ENCODE measurements at regions not wholly inside any gene's neighbourhood (a gene's known extent, or its start where the extent isn't known, plus 50 kb on each side); places are given as distances from the start of the nearest gene placed in this dataset.
"Not testable (repeated sequence)": the region's sequence is repeated elsewhere in the genome, so short reads cannot be mapped to it uniquely, and the experiment has no call there.

DNA sequence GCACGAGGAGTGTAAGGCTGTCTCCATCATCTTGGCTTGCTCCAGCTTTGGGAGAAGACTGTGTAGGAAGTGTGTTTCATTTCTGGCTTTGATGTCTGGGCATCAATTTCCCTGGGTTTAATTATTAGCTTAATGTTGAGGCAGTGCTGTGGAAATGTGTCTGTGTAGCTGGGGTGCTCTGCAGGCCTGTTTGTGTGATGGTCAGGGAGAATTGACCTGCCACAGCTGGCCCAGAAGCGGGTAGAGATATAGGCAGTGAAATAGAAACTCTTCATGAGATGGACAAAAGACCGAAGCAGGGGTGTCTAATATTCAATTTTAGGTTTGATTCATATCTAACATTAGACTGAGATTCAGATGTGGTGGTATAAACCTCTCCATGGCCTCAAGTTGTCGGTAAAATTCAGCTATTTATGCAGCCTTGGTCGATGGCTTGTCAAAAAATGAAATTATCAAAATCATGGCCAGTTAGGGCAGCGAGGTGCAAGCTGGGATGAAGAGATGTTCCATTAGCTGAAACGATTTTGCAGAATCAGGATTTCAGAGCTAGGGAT, 95.3 kb upstream of the SNX9 start:
- no peak for DNase-seq

DNA sequence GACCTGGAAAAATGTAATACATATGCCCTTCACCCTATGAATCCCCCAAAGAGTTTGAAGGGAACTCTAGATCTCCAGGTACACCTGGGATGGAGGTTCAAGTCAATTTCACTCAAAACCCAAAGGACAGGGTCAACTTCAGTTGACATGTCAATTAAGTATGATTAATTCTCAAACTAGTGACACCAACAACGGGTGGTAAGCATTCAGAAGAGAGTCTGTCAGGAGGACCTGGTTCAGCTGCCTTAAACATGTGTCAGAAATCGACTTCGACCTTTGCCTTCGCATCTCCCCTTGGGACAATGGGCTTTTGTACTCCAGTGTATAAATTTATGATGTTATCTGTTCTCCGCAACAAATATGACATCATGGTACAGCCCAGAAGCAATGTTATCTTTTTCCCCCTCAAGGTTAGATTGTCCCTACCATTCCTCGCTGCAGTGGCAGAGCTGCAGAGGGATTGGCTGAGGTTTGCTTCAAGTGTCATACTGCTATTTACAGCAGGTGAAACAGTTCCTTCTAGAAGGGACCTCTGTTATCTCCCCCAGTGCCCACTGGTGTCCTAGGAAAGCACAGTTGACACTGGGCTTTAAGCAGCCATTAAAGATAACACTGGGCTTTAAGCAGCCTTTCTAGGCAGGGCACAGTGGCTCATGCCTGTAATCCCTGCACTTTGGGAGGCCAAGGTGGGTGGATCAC, 94.7 kb upstream of the SNX9 start:
- DNase-seq = no peak

DNA sequence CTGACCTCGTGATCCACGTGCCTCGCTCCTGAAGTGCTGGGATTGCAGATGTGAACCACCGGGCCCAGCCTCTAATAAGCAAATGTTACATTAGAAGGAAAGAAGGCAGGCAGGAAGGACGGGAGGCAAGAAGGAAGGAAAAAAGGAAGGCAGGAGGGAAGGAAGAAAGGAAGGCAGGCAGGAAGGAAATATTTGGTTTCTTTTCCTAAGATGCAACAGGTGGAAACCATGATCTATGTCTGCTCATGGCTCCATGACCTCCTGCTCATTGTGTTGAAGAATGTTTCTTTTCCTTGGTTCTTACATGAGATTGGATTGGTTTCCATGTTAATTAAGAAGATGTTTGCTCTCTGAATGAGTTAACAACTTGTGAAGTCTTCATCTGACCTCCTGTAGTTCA, 91.8 kb upstream of the SNX9 start:
- DNase-seq = no peak

DNA sequence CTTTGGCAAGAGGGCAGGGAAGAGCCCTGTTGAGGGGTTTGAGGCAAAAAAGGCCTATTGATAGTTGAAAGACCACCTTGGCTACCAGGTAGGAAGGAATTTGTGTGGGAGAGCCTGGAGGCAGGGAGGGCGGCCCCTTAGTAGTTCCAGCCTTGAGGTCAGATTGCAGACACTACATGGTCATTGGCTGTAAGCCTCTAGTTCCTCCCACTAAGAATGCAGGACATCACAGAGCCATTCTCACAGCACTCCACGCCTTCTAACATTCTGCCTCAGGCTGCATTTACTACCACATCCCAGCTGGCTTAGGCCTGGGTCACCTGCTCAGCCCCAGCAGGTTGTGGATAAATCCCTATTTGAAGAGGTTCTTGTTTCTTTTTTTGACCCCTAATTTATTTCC, 91.0 kb upstream of the SNX9 start:
- no peak for DNase-seq

DNA sequence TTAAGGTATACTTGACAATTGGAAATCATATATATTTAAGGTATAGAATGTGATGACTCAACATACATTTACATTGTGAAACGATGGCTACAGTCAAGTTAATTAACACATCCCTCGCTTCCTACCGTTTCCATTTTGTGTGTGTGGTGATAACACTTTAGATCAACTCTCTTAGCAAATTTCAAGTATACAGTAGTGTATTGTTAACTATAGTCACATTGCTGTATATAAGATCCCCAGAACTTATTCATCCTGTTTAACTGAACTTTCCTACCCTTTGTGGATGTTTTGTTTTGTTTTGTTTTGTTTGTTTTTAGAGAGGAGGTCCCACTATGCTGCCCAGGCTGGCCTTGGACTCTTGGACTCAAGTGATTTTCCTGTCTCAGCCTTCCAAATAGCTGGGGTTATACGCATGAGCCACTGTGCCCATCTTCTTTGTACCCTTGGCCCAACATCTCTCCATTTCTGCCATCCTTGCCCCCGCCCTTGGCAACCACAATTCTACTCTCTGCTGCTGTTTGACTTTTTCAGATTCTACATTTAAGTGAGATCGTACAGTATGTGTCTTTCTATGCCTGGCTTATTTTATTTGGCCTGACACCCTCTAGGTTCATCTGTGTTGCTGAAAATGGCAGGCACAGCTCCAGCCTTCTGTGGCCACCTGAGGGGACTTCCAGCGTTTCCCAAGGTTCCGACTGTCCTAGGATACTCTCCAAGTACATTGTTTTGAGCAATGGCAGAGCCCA, 90.5 kb upstream of the SNX9 start:
- no peak for DNase-seq

DNA sequence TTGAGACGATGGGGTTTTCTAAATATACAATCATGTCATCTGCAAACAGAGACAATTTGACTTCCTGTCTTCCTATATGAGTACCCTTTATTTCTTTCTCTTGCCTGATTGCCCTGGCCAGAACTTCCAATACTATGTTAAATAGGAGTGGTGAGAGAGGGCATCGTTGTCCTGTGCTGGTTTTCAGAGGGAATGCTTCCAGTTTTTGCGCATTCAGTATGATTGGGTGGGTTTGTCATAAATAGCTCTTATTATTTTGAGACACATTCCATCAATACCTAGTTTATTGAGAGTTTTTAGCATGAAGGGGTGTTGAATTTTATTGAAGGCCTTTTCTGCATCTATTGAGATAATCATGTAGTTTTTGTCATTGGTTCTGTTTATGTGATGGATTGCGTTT, 86.5 kb upstream of the SNX9 start:
- DNase-seq = not testable (repeated sequence)

DNA sequence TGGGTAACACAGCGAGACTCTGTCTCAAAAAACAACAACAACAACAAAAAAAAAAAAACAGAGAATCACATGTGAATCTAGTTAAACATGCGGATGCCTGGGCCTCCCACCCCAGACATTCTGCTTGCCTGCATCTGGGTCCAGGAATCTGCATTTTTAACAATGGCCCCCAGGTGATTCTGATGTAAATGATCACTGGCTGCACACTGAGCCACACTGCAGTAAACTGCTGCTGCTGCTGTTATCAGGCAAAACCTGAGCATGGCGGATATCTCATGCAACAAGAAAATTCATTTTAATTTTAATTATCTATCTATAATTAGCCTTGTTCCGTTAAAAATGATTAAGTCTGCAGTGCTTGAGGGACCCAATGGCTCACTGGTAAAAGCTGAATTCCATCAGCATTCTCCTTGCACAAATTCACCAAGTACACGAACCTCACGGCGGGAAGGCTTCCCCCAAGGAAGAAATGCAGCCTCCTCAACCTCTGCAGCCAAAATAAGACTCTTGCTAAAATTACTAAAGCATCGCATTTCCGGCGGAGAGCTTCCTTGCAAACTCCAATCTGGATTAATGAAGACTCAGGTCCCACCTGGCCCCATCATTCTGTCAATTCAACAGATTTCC, 81.6 kb upstream of the SNX9 start:
- DNase-seq = no peak

DNA sequence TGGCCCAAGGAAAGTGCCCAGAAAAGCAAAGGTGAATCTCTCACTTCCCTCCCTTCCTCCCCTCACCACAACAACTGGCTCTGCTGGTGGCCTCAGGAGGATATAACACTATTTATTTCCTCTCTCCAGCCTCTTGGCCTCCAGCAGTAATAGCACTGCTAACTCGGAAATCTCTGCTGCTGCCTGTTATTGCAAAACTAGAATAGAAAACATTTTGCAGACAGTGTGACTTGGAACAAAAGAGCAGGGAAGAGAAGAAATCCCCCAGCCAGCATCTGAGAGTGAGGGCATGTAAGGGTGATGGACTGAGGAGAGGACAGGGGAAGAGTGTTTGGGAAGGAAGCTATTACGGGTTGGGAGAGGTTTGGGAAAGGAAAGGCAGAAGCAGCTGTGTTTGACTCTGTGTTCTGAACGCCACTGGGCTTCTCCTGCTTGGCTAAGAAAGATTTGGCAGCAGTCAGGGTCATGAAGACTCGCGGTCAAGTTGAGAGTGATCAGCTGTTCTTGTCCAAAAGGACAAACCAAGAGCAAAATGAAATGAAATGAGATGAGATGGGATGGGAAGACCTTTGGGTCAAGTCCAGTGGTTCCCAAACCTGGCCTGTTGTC, 81.0 kb upstream of the SNX9 start:
- no peak for DNase-seq

DNA sequence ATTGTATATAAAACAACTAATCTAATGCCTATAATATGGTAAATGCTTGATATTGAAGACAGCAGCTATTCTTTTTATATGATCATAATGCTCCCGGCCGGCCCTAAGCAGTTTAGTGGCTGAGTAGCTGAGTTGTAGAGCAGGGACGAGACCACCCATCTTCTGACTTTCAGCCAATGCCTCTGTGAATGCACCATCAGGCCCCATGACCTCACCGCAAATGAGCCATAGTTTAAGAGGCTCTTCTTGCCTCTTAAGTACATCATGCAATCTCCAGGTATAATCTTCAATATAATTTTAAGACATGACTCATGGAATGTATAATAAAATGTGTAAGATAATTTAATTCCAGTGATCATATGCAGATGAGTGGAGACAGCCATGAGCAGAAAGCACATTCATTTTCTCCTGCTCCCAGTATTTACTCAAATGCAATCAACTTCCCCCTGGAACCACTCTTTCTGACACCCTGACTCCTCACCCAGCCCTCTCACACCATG, 78.9 kb upstream of the SNX9 start:
- DNase-seq = no peak

DNA sequence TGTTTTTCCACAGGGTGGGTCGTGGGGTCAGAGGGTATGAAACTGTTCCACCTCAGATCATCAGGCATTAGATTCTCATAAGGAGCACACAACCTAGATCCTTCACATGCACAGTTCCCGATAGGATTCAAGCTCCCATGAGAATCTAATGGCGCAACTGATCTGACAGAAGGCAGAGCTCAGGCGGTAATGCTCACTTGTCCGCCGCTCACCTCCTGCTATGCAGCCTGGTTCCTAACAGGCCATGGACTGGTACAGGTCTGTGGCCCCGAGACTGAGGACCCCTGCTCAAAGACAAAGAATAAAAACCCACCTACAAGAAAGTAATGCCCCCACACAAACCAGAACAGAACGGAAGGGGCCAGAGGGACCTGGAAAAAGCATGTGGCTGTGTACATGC, 76.1 kb upstream of the SNX9 start:
- no peak for DNase-seq

DNA sequence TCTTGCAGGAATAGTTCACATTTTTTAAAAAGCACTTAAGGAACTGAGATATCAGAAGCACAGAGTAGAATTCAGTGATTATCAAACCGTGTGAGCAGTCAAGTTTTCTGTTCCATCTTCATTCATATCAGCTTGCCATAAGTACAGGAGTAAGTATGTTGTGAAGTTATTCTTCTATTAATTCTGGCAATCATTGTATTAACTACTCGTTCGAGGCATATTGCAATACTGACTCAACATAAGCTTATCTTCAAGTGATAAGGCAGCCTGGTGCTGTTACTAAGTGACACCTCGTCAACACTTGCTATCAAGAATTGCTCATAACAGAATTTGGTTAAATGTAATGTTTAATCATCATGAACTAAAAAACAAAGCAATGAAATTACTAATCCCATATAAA, 75.7 kb upstream of the SNX9 start:
- no peak for DNase-seq

DNA sequence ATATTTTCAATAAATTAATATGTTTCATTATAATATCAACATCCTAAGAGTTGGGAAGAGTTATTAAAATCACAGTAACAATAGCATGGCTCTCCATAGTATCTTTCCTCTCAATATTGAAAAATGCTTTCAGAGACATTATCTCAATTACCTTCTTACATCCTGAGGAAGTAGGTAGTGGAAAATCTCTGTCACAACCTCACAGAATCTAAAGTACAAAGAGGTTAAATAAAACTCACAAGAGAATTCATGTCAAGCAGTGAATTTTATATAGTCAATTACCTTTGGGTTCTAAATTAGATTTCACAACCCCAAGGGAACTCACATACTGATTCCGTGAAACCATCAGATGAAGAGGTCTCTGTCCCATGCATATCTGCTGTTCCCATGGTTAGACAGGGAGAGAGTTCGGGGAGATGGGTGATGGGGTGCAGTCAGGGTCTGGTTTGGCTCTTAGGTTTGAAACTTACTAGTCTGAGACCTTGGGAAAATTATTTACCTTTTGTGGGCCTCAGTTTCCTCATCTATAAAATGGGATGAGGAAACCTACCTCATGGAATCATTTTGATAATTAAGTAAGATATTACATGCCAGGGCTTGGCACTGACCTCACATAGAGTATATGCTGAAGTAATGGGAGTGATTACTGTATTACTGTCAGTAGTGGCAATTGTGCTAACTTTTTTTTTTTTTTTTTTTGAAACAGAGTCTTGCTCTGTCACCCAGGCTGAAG, 74.0 kb upstream of the SNX9 start:
- no peak for DNase-seq

DNA sequence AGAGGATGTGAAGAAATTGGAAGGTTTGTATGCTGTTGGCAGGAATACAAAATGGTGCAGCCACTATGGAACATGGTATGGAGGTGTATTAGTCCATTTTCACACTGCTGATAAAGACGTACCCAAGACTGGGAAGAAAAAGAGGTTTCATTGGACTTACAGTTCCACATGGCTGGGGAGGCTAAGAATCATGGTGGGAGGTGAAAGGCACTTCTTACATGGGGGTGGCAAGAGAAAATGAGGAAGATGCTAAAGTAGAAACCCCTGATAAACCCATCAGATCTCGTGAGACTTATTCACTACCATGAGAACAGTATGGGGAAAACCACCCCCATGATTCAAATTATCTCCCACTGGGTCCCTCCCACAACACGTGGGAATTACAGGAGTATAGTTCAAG, 72.1 kb upstream of the SNX9 start:
- DNase-seq = not testable (repeated sequence)

DNA sequence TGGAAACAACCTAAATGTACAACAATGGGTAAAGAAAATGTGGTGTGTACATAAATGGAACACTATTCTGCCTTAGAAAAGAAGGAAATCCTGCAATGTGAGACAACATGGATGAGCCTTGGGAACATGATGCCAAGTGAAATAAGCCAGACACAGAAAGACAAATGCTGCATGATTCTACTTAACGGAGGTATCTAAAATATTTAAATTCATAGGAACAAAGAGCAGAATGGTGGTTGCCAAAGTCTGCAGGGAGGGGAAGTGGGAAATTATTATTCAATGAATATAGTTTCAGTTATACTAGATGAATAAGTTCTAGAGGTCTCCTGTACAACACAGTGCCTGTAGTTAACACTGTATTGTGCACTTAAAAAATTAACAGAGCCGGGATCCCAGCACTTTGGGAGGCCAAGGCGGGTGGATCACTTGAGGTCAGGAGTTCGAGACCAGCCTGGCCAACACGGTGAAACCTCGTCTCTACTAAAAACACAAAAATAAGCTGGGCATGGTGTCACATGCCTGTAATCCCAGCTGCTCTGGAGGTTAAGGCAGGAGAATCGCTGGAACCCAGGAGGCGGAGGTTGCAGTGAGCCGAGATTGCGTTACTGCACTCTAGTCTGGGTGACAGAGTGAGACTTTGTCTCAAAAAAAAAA, 71.4 kb upstream of the SNX9 start:
- no peak for DNase-seq

DNA sequence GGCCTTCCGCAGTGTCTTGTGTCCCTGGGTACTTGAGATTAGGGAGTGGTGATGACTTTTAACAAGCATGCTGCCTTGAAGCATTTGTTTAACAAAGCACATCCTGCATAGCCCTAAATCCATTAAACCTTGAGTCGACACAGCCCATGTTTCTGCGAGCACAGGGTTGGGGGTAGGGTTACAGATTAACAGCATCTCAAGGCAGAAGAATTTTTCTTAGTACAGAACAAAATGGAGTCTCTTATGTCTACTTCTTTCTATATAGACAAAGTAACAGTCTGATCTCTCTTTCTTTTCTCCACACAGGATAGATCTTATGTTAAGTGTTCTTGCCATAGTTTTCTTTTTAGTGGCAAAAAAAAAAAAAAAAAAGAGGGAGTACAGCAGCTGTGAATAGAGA, 70.2 kb upstream of the SNX9 start:
- DNase-seq = not testable (repeated sequence)

DNA sequence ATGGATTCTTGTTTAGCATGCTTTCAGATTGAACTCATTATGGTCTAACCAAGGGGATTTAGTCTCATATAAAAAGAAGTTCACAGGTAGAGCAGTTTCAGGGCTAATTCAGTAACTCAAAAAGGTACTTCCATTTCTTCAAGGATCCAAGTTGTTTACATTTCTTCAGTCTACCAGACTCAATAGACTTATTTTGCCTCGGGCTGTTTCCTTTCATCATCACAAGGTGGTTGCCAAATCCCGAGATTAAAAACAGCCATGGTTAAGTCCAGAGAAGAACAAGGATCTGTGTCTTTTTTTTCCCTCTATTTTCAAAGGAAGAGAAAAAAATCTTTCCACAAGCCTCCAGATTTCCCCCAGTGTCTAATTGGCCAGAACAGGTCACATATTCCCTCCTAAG, 69.8 kb upstream of the SNX9 start:
- DNase-seq = no peak

DNA sequence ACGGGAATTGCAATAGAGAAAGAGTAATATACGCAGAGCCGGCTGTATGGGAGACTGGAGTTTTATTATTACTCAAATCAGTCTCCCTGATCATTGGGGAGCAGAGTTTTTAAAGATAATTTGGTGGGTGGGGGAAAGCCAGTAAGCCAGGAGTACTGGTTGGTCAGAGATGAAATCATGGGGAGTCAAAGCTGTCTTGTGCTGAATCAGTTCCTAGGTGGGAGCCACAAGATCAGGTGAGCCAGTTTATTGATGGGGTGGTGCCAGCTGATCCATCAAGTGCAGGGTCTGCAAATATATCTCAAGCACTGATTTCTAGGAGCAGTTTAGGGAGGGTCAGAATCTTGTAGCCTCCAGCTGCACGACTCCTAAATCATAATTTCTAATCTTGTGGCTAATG, 69.2 kb upstream of the SNX9 start:
- not testable (repeated sequence) for DNase-seq

DNA sequence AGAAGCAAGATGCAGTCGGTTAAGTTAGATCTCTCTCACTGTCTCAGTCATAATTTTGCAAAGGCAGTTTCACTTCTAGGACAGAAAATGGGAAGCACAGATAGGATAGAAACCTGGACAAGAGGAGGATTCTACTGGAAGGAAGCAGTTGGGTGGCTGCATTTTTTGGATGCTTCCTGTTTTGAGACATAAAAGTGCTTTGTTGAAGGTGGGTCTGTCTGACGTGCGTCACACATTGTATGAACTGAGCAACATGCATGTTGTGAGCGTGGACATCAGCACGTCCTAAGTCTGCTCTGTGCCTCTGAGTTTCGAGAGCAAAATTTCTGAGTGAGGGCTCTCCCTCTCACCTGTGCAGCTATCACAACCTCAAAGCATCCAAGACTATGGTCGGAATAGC, 68.7 kb upstream of the SNX9 start:
- no peak for DNase-seq

DNA sequence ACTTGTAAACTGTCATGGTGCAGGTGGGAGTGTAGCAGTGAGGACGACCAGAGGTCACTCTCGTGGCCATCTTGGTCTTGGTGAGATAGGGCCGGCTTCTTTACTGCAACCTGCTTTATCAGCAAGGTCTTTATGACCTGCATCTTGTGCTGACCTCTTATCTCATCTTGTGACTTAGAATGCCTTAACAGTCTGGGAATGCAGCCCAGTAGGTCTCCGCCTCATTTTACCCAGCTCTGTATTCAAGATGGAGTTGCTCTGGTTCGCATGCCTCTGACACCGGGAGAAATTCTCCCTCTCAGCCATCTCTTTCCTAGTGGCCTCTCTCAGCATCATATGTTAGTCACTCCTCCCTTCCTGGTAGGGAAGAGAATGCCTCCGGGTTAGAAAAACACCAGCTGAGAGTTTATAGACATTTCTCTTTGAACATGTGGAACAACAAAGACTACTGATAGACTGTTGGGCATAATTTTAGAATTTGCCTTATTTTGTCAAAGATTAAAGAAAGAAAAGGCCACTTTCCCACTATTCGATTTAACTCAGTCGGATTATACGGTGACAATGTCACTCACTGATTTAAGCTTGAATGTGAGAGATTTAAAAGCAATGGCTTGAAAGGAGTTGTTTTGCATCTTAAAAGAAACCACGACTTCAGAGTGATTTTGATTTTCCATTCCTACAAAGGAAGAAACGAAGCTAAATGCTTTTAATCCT, 67.9 kb upstream of the SNX9 start:
- no peak for DNase-seq

DNA sequence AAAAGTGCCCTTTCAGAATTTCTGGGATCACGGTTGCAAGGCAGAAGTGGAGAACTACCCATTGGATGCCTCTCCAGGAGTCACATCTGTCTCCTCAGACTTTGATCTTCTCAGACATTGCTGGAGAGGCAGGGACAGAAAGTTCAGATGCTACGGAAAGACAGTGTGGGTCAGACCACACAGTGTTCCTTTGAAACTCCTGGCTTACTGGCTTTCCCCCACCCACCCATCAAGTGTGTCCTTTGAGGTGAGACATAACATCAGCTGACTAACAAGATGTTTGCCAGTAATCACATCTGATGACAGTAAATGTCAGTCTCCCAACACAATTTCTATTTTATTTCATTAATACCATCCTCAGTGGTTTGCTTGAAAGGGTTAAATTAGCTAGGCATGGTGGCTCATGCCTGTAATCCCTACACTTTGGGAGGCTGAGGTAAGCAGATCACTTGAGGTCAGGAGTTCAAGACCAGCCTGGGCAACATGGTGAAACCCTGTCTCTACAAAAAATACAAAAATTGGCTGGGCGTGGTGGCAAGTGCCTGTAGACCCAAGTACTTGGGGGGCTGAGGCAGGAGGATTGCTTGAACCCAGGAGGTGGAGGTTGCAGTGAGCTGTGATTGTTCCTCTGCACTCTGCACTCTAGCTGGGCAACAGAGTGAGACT, 67.2 kb upstream of the SNX9 start:
- no peak for DNase-seq
